Myocyte (in vitro differentiated cells): ENCODE measurements at regions not wholly inside any gene's neighbourhood (a gene's known extent, or its start where the extent isn't known, plus 50 kb on each side); places are given as distances from the start of the nearest gene placed in this dataset.
"Not testable (repeated sequence)": the region's sequence is repeated elsewhere in the genome, so short reads cannot be mapped to it uniquely, and the experiment has no call there.

ENCODE experiments used
- DNase-seq: peaks from one replicate; pipeline ENCODE4 v3.0.0-alpha.2; 2012; ENCODE audit warnings: low read depth

DNA sequence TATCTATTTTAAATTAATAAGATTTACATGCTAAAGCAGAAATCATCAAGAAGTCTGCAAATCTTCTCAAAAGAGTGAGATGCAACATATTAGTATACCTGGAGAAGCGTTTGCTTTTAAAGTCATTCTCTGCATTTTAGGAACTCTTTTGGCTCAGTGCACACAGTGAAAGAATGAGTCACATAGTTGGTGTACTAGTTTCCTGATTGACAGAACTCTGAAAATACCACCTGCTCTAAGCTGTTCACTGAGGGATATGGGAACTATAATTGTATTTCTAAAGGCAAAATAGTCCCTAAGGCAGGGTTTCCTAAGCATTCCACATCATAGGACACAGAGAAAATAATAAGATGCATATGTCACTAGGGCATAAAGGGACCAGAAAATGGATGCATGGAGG, 838.5 kb downstream of the DIPK2A start:
- DNase-seq = peak; percentile 61

DNA sequence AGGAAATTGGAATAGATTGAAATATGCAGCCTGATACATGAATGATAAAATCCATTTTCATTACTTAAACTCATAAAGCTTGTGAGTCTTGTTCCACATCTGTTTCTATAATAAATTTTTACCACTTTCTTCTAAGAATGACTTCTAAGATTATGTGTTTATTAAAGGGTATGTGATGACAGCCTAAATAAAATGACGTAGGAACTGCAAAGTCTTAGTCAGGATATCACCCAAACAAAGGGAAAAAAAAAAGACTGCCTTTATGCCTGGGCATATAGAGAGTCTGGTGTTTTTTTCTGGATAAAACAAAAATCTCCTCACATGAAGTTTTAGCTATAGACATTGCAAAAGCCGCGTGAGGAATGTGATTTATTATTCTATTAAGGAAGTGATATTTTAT, 844.0 kb downstream of the DIPK2A start:
- no peak for DNase-seq

DNA sequence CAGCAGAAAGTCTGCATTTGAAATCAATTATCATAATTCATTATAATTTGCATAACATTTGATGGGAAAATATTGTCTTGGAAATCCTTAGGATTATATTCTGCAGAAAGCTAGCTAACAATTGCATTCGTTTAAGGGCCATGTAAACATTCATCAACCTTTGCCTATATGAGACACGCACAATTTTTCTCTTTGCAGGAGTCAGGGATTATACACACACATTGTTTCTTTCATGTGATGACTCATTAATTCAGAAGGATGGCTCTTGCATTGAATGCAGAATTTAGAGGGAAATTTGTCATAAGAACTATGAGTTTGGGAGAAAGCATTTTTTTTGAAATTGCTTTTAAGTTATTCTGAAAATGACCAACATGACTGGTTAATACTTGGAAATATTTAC, 844.7 kb downstream of the DIPK2A start:
- DNase-seq = no peak

DNA sequence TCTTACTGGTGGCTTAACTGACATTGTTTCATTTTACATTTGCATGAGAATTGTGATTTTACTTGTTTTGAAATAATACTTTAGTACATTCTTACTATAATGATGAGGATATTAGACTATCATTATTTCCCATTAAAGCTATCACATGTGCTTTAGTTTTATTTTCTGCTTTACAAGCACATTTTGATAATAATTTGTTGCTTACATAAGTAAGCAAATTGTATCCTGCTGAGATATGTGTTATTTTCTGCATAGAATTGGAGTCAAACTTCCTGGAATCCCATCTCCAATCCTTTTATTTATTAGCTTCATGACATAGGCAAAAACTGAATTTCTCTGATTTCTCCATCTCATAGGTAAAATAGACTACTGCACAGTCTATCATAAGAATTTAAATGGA, 847.4 kb downstream of the DIPK2A start:
- DNase-seq = no peak

DNA sequence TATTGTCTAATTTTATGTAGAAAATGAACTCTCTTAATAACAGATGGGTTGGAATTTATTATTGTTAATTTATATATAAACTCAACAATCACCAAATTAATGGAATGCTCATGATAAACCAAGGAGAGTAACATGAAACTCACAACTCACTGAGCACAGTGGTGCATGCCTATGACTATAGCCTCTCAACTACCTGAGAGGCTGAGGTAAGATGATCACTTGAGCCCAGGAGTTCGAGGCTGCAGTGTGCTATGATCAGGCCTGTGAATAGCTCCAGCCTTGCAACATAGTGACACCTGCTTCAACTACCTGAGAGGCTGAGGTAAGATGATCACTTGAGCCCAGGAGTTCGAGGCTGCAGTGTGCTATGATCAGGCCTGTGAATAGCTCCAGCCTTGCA, 848.6 kb downstream of the DIPK2A start:
- DNase-seq = not testable (repeated sequence)

DNA sequence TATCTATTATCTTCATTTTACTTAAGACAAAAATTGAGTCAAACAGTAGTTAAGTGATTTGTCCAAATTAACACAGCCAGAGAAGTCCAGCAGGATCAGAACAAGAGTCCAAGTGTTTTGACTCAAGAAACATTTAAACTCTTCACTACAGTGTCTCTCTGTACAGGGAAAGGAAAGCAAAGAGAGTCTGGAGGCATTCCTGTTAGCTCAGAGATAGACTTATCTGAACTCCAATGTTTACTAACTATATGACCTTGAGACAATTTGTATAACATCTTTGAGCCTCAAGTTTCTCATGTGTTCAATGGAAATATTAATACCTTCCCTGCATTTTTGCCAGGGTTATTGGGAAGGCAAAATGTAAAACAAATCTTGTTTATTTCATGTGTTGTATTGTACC, 849.1 kb downstream of the DIPK2A start:
- no peak for DNase-seq

DNA sequence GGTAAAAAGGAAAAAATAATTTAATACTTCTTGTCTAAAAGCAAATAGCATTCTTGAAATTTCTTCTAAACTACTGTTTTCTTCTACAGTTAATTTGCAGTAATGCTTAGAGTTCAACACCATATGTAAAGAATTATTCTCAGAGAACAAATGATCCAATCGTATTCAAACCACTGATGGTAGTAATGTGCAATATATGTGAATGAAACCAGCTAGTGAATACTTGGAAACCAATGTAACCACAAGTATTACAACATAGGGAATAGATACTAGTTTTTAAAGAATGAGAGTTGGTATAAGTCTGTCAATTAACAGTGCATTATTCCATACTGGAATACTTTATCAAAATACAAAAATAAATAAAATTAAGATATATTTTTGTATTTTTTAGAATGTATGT, 850.0 kb downstream of the DIPK2A start:
- DNase-seq = peak; percentile 8

DNA sequence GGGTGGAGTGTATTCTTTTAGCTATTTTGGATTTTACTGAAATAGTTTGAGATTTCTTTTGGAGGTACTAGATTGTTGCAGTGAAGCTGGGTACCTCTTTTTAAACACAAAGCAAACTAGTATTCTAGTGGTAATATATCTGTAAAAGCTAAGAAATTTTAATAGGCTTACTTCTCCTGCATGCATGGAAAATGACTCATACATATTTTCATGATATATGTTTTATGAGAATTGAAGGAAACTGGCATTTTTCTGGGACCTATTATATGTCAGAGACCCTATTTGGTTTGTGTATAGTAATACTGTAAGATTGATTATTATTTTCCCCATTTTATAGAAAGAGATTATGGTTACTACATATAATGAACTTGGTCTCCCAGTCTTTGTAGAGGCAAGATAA, 851.0 kb downstream of the DIPK2A start:
- no peak for DNase-seq

DNA sequence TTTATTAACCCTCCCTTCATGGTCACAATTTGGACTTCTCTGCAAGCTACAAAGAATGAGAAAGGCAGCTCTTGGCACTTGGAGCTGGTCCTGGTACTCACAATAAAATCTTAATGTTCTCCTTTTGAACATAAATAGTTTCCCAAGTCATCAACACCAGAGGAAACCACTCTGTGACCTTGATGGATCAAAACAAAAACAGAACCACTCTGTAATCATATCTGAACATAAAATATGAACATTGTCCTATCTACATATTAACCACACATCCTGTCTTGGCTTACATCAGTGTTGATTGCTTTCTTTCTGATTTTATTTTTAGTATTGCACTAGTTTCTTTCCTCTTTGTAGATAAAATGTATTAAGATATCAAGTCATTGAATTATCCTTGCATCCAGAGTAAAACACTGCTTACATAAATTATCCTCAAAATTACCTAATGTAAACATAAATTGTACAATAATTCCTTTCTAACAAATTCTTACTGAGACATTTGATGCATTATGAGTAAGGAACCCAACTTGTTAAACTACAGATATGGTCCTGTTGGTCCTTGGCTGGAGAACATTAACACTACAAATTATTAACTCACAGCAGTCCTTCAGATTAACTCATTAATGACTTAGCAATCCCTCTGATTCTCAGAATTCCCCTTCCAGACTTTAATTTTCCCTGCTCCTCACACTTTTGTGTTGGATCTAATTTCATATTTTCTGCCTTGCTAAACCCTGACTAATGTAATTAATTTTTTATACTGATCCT, 860.5 kb downstream of the DIPK2A start:
- no peak for DNase-seq

DNA sequence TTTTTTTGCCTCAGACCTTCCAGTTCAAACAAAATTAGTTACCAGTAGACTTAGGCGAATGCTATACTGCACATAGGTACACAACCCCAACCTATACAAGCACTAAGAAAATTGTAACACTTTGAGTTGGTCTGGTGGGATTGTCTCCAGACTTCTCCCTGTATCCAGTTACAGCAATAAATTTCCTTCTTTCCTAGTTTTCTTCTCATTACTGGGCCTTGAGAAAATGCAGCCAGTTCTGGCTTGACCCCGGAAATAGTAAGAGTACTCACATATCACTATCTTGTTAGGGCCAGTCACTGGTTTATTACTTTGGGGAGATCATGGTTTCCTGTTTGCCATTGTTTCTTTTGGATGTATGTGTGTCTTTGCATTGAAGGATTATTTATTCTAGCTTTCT, 868.4 kb downstream of the DIPK2A start:
- DNase-seq = no peak

DNA sequence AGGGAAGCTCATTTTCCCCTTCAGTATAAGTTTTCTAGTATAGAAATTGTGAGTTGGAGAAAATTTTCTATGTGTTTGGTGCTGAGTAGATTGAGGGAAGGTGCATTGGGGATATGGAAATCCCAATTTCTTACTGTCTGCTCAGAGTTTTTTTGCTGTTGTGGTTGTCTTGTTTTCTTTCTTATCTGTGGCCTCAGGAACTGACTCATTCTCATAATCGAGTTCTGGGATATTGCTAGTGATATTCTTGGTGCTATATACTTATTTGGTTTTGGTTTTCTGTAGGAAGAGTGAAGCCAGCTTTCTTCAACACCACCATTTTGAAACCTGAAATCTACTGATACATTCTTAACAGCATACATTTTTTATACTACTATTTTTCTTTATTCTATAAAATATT, 869.2 kb downstream of the DIPK2A start:
- DNase-seq = no peak

DNA sequence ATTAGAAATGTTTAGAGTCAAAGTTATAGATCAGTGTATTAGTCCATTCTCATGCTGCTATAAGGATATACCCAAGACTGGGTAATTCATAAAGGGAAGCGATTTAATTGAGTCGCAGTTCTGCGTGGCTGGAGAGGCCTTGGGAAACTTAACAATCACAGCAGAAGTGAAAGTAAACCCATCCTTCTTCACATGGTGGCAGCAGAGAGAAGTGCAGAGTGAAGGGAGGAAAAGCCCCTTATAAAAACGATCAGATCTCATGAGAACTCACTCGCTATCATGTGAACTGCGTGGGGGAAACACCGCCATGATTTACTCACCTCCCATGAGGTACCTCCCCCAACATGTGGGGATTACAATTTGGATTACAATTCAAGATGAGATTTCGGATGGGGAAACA, 871.5 kb downstream of the DIPK2A start:
- DNase-seq = peak; percentile 14

DNA sequence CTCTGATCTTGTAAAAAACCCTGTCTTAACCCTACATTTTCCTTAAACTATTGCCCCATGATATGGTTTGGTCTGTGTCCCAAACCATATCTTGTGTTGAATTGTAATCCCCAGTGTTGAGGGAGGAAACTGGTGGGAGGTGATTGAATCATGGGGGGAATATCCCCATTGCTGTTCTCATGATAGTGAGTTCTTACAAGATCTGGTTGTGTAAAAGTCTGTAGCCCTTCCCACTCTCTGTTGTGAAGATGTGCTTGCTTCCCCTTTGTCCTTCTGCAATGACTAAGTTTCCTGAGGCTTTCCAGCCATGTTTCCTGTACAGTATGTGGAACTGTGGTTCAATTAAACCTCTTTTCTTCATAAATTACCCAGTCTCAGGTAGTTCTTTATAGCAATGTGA, 881.4 kb downstream of the DIPK2A start:
- DNase-seq = no peak

DNA sequence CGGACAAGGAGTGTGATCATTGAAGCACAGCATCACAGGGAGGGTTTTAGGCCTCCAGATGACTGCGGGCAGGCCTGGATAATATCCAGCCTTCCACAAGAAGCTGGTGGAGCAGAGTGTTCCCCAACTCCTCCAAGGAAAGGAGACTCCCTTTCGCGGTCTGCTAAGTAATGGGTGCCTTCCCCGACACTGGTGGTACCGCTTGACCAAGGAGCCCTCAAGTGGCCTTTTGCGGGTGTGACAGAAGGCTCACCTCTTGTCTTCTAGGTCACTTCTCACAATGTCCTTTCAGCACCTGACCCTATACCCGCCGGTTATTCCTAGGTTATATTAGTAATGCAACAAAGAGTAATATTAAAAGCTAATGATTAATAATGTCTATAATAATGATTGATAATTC, 882.4 kb downstream of the DIPK2A start:
- DNase-seq = not testable (repeated sequence)

DNA sequence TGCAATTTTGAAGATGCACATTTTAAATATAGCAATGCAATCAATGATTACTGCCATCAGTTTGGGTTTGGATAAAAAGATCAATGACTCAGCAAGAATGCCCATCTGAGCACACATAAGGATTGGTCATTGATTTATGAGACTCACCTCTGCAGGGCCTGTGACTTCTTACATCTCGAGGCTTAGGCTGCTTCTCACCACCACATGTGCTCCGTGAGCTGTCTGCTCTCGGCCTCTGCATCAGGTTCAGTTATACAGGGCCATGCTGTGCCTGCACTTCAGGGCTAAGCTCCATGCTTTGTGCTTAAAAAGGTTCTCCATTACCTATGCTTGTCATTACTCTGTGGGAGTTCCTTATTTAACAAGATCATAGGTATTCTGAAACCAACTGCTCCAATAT, 887.5 kb downstream of the DIPK2A start:
- DNase-seq = no peak

DNA sequence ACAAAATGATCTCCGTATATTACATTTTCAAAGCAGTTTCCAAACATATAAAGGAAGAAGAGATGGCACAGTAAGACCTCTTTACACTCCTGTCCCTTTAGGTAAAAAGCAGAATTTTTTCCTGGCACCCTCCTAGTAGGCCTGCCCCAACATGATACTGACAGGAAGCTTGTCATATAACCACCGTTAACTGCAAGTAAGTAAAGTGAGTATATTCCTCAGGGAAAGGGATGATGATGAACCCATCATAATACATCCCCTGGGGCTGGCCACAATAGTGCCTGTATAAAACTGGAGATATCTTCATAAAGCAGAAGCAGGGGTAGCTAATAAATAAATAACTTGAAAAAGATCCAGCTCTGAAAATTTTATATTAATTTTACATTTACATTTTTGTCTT, 893.0 kb downstream of the DIPK2A start:
- DNase-seq = no peak

DNA sequence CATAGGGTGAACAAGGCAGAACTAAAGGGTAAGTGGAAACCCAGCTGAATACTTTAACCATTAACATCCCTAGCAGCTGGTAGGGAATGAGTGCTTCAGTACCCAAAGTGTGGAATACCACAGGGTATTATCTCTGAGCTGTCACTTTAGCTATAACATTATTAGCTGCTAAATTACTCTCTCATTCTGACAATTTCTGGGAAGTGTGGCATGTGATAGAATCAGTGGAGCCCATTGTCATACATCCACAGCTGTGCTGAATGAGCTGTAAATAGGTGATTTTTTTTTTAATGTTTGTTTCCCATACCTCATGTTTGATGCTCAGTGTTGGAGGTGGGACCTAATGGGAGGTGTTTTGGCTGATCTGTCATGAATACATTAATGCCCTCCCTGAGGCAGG, 894.3 kb downstream of the DIPK2A start:
- DNase-seq = no peak

DNA sequence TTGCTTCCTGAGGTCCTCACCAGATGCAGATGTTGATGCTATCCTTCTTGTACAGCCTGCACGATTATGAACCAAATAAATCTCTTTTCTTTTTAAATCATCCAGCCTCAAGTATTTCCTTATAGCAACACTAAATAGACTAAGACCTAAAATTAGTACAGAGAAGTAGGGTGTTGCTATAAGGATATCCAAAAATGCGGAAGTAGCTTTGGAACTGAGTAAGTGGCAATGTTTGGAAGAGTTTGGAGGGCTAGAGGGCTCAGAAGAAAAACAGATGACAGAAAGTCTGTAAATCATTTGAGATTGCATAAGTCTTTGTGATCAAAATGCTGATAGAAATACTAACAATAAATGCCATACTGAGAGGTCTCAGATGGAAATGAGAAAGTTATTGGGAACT, 894.9 kb downstream of the DIPK2A start:
- DNase-seq = no peak

DNA sequence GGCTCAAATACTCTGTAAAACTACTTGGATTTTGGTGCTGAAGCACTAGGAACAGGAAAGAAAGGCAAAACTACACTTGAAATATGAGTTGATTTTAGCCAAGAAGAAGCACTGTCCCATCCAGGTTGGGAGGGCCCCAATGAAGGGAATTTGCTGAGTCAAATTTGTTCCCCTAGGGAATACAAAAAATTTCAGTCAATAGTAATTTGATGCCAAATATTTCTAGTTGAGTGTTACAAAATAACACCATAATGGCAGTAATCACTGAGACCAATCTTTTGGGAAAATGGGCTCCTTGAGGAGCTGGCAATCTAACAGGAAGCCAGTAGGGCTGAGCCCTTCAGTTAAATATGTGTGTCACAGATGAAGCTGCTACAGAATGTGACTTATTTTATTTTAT, 896.9 kb downstream of the DIPK2A start:
- DNase-seq = no peak

DNA sequence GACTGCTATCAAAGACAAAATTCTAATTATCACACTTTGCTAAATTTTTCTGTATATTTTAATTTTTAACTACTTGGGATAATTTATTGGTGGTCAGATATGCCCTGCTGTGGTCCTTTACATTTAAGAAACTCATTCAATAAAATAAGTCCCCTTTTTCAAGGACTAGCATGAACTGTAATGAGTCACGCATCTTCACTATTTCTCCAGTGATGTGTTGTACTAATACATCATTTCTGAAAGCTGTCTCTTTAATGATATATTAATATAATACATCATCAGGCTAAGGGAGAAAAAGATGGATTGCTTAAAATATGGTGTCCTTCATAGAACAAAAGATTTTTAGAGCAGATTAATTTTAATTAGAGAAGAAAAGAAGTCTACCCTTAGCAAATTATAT, 901.4 kb downstream of the DIPK2A start:
- no peak for DNase-seq

DNA sequence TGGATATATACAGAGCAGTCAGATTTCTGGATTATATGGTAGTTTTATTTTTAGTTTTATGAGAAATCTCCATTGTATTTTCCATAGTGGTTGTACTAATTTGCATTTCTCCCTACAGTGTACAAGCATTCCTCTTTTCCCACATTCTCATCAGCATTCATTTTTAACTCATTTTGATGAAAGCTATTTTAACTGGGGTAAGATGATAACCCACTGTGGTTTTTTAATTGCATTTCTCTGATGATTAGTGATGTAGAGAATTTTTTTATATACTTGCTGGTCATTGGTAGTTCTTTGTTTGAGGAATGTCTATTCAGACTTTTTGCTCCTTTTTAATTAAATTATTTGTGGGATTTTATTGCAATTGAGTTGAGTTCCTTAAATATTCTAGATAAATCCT, 903.6 kb downstream of the DIPK2A start:
- no peak for DNase-seq

DNA sequence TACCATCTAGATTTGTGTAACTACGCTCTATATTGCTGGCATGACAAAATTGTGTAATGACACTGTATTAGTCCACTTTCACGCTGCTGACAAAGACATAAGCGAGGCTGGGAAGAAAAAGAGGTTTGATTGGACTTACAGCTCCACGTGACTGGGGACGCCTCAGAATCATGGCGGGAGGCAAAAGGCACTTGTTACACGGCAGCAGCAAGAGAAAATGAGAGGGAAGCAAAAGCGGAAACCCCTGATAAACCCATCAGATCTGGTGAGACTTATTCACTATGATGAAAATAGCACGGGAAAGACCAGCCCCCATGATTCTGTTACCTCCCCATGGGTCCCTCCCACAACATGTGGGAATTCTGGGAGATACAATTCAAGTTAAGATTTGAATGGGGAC, 905.7 kb downstream of the DIPK2A start:
- DNase-seq = no peak

DNA sequence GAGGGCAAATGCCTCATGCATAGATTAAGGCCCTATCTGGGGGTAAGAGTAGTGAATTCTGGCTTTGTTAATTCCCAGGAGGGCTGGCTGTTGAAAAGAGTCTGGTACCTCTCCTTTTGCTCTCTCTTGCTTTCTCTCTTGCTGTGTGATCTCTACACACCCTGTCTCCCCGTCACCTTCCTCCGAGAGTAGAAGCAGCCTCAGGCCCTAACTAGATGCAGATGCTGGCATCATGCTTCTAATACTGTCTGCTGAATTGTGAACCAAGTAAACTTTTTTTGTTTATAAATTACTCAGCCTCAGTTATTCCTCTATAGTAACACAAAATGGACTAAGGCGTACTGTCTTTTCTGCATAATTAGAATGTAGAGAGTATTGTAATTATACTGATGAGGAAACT, 908.1 kb downstream of the DIPK2A start:
- no peak for DNase-seq

DNA sequence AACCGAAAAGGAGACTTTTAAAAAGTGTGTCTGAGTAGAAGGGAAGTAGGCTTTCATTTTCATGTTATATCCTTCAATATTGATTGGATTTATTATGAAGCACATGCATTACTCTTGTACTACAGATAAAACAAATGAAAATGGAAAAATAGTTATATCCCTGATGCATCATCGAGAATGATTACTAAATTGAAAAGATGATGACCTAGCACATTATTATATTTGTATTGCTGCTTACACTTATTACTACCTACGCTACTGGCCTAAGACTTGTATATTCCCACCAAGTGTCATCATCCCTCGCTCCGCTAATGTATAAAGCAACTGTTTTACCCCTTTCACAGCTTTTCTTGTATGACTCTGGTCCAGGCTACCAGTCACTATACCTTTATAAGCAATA, 922.4 kb downstream of the DIPK2A start:
- DNase-seq = no peak
